ENCODE measurements at regions not wholly inside any gene's neighbourhood (a gene's known extent, or its start where the extent isn't known, plus 50 kb on each side); places are given as distances from the start of the nearest gene placed in this dataset.

DNA sequence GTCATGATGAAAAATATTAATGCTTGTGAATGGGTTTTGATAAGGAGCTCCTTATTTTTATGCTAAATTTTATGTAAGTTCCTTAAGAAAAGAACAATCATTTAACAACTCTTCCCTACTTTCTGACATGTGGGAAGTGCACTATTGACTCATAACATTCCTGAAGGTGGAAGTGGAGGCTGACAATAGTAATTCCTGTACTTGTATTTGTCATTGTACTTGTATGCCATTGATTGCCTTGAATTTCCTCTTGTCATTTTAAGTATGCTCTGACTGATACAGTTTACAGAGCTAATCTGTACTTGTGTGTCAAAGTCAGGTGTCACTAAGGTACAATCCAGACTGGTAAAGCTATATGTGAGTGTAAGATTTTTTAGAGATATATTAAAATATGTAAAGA lies 440.0 kb downstream of the SLC16A7 start:
- no peak for DNase-seq (ENCODE audit: low read depth)

DNA sequence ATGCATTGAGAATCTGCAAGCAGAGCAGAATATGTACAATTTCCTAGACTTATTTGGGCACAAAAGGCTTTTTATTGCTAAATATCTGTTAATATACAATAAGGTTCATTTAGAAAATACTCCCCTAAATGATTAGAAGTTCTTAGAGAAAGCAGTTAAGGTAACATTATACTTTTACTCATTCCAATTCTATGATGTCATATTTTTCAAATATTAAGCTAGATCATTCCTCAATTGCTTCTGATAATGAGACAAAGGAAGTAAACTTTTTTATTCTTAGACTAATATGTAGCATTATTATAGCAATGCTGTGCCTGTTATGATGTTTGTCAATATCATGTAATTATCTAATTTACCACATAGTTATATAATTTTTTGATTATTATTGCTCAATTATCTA lies 447.0 kb downstream of the SLC16A7 start:
- no peak for DNase-seq (ENCODE audit: low read depth)

DNA sequence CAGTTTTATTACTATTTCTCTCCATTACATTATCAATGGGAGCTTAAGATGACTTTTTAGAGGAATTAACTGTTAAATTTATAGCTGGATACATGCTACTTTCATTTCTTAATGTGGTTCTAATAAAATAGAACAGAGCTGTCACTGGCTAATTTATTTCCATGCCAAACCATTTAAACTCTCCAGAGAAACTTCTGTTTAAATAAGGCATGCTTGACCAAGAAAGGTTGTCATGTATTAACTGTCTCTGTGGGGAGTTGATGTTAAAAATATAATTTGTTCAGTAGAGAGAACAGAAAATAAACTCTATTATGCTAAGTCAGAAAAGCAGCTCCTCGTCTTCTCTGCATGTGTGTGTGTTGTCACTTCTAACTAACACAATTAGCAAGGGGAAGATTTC lies 447.4 kb downstream of the SLC16A7 start:
- no peak for DNase-seq (ENCODE audit: low read depth)

DNA sequence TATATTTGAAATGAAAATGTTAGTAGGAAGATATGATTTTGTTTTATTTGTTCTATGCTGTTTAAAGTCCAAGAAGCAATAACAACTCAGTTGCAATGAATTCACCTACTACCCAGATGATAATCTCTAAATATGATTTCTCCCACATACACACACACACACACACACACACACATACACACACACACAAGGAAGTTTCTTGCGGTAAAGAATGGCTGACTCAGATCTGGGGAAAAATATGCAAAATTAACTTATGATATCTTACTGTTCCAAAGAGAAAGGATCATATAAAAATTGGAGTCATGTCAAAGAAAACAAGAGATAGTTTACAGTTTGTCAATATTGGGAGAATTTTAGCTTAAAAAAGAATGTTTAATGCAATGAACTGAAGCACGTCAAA lies 456.7 kb downstream of the SLC16A7 start:
- no peak for DNase-seq (ENCODE audit: low read depth)

DNA sequence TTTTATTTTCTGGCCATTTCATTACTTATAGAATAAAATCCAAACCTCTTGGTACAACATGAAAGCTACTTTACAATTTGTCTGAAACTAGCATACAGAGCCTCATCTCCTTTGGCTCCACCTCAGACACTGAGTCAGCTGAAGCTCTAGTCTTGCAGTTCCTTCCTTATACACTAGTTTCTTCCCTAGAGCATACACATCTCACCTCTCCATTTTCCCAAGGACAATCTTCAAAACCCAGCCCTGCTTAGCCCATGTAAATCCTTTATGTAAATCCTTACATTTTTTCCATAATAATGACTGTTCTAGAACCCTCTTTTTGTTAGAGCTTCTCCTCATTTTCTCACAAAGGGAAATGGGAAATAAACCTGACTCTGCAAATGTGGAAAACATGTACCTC lies 463.4 kb downstream of the SLC16A7 start:
- DNase-seq (ENCODE audit: low read depth): no peak

DNA sequence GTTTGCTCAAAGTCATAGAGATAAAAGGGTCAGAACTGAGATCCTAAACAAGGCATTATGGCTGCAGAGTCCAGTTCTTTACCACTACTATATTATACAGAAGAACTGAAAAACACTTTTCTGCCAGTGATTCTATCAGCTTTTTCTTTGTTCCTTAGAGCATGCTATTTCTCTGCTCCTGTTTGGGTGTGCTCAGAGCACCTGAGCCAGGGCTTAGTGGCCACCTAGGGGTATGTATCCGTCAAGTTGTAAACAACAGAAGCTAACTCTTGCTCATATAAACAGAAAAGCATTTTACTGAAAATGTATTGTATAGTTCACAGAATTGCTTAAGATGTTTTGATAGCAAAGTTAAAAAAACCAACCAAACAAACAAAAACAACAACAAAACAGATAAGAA lies 470.8 kb downstream of the SLC16A7 start:
- DNase-seq (ENCODE audit: low read depth): no peak

DNA sequence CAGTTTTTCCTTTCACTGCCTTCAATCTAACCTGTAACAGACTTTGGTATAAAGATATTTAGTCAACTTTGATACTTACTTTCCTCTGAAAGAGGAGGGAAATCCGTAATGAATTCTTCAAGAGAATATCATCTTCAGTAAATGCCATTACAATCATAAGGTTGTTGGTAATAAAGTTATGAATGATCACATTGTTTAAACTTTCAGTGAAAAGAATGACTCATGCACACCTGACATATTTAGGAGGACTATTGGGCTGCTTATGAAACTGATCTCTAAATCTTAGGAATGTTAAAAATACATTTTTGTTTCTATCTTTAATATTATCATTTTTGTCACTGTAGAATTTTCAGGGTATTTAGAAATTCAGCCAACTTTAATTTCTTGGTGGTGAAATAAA lies 474.7 kb downstream of the SLC16A7 start:
- DNase-seq (ENCODE audit: low read depth): no peak

DNA sequence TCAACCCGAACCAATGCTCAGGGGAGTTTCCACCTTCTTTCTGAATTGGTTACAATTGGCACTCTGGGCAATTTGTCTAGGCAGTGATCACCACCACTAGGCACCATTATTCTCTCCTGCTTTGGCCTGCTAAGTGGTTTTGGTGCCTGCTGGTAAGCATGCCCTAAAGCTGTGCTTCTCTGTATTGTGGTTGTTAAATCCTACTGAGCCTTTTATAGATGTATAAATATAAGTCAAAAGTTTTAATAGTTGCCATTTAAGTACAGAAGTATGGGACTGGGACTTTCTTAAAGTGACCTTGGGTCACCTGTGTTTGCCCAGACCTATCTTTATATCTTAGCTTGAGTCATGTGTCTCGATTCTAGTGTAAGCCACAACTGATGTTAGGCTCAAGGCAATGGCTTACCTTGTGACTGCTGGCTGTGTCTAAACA lies 475.9 kb downstream of the SLC16A7 start:
- DNase-seq (ENCODE audit: low read depth): no peak

DNA sequence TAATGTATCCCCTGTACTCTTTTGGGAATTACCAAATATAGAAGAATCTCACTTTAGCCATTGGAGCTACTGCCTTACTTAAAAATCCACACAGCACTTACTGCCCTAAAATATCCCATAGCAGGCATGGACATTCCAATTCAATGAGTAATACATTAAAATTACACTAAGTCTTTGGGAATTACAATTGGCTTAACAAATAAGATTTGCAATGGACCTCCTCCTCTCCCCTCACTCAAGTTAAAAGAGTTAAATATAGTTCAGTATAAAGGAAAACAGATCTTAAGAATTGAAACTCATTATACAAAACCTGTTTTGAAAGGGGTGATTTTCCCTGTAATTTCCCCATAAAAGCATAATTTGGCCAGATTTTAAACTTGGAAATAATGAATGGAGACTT lies 477.1 kb downstream of the SLC16A7 start:
- DNase-seq (ENCODE audit: low read depth): peak; percentile 56

DNA sequence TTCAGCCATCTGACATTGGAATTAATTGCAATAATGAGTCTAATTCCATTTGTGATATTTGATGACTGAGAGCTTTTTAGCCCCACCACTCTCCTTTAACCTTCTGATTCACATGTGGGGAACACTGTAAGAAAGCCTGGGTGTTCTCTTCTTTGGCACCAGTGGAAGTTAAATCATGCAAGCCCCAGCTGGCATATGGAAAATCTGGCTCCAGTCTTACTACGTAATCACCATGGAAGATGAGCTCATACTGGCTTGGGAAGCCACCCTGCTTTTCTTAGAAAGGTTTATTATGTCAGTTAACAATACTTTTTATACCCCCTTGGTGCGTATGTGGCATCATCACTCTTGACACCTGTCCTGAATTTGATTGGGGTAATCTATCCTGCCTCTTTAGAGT lies 479.3 kb downstream of the SLC16A7 start:
- peak; percentile 31 for DNase-seq (ENCODE audit: low read depth)

DNA sequence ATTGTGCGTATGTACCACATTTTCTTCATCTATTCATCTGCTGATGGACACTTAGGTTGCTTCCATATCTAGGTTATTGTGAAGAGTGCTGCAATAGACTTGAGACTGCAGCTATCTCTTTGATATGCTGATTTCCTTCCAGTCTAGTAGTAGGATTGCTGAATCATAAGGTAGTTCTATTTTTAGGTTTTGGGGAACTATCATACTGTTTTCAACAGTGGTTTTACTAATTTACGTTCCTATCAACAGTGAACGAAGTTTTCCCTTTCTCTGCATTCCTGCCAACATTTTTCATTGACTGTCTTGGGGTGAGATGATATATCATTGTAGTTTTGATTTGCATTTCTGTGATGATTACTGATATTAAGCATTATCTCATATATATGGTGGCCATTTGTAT lies 482.2 kb downstream of the SLC16A7 start:
- no peak for DNase-seq (ENCODE audit: low read depth)

DNA sequence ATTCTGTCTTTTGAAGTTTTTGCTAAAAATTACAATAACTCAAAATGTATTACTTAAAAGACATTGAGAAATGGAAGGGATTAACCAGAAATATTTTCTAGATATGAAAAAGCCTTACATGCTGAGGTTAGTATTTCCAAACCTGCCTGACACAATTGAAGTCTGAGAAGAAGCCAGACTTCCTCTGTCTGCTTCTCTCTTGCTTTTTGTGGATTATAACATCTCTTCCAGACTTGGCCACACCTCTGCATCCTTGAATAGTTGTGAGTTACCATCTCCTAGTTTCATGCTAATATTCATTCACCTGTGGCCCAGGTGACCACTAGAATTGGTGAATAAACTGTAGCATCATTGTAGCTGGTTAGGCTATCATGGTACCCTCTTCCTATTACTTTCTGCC lies 497.6 kb downstream of the SLC16A7 start:
- no peak for DNase-seq (ENCODE audit: low read depth)

DNA sequence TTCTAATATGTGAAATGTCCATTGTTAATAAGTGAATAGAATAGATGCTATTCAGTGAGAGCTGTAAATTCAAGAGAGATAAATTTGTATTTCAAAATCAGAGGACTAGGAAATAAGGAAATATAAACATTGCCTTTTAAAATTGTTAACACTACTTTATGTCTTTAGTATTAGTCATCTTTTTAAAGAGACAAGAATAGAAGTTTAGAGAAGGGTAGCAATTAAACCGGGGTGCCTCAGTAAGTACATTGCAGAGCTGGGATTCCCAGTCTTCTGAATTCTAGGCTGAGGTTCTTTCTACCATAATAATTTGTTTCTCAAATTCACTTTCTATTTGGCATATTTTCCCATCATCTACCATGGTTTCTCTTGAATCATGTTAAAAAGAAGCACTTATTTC lies 498.6 kb downstream of the SLC16A7 start:
- DNase-seq (ENCODE audit: low read depth): no peak

DNA sequence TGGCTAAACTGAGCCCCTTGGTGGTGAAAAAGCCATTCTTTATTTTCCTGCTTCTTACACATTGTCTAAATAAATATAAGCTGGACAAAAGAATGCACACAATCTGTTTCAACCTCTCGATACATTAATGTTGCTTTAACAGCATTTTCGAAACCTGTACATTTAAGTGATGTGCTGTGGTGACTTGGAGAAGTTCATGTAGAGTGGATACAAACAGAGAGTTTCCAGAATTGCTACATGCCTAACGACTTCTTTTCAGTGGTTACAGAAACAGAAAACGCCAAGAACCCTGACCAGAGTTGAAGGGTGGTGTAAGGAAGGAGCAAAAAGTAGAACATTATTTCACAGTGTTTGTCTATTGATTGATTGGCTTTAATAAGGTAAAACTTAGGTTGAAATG lies 500.9 kb downstream of the SLC16A7 start:
- no peak for DNase-seq (ENCODE audit: low read depth)

DNA sequence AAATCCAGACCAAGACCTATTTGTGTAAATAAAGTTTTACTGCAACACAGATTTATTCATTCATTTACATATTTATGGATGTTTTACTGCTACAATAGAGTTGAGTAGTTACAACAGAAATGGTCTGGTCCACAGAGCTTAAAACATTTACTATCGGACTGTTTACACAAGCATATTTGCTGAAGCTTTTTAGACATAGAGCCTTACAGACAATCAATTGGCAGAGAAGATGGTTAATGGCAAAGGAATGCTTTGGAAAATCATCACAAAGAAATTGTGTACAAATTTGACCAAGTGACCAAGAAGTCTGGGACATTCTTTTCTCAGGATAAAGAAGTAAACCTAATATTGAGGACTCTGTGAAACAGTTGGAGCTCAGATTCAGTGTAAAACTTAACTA lies 504.3 kb downstream of the SLC16A7 start:
- DNase-seq (ENCODE audit: low read depth): no peak

DNA sequence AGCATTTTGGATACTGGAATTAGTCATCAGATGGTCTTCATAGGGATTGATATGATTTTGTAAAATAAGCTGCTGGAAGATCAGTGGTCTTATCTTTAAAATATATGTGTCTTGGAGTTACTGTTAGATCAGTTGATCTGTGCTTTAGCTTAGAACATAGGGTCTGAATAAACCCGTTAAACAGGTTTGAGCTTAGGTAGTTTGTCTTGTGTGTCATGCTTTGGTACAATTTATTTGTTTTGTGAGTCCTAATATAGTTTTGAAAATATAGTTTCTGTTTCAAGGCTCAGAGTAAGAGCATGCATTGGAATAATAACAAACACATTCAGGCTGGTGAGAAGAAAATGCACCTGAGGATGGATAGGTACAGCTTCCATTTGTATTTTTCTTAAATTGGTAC lies 505.0 kb downstream of the SLC16A7 start:
- DNase-seq (ENCODE audit: low read depth): no peak

DNA sequence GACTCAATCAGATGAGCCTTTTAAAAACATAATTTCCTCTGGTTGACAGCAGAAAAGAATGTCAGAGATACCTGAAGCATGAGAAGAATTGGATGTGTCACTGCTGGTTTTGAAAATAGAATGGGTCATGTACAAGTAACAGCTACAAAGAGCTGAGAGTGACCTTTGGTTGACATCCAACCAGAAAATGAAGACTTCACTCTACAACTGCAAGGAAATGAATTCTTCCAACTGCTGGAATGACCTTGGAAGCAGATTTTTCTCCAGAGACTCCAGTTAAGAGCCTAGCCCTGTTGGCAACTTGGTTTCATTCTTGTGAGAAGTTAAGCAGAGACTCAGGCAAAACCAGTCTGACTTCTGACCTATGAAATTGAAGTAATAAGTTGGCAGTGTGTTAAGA lies 505.9 kb downstream of the SLC16A7 start:
- DNase-seq (ENCODE audit: low read depth): peak; percentile 24

DNA sequence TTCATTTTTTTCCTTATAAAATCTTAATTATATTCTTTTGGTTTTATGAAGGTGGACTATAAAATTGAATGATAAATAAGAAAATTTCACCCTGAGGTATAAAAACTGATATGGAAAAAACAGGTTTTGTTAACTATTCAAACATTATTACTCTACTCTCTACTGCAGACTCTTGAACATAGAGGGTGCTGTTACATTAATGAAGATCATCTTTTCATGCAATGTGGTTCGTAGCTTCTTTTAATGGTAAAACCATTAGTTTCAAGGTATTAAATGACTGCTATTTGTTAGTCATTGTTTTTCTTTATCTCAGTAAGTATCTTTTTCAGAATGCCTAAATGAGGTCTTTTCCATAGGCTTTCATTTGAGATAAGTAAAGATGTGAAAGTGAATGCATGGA lies 510.4 kb downstream of the SLC16A7 start:
- peak; percentile 22 for DNase-seq (ENCODE audit: low read depth)

DNA sequence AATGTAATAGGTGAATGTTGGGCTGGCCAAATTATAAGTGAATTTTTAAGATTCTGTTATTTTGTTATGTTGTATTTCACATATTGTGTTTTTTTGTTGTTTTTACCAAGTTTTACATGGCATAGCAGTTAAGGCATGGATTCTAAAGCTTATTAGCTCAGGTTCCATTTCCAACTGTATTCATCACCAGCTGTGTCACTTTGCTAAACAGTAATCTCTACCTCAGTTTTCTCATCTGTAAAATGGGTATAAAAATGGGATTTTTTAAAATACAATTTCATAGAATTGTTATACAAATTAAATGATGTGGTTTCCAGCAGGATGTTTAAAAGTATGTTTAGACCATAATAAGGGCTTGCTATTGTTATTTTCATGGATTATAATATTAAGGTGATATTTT lies 512.2 kb downstream of the SLC16A7 start:
- DNase-seq (ENCODE audit: low read depth): no peak

DNA sequence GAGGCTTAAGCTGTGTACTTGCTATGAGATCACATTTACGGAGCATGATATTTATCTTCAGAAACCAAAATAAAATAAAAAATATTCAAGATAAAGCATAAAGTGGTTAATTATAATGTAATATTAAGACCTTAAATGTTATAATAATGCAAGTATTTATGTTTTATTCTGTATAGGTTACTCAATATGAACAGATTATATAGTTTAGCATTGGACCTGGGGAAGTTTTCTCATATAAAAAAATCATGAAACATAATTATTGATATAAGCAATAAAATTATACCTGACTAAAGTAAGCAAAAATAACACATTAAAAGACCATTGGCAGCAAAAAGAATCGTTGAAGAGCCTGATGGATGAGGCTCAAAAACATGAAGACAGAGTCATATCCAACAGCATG lies 516.2 kb downstream of the SLC16A7 start:
- DNase-seq (ENCODE audit: low read depth): no peak

DNA sequence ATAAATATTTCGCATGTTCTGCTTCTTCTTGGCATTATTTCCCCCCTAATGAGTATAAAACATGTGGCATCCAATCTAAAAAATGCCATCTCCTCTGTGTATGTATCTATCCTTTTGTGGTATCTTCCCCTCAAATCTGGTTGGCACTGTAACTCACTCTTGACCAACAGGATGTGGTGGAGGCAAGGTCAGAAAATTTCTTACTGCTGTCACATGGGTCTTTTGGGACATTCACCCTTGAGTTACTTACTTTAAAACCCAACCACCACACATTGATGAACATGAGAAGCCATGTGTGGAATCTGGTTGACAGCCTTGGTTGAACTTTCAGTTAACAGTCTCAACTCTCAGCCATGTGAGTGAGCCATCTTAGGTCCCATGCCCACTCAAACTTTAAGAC lies 516.9 kb downstream of the SLC16A7 start:
- DNase-seq (ENCODE audit: low read depth): peak; percentile 9

DNA sequence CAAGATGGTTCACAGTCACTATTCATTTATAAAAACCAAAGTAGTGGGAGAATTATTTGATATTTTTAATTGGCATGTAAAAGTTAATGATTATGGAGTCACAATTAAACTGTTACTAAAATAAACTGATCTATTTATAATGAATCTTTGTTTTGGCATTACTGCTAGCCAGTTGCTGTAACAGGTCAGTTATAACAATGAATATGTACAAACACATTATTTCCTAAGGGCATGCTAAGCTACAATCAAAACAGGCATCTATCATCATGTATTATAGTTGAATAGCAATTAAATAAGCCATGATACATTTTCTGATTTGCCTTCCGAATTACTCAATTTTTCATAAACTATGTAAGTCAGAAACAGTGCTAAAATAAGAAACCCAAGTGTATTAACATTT lies 518.3 kb downstream of the SLC16A7 start:
- DNase-seq (ENCODE audit: low read depth): no peak

DNA sequence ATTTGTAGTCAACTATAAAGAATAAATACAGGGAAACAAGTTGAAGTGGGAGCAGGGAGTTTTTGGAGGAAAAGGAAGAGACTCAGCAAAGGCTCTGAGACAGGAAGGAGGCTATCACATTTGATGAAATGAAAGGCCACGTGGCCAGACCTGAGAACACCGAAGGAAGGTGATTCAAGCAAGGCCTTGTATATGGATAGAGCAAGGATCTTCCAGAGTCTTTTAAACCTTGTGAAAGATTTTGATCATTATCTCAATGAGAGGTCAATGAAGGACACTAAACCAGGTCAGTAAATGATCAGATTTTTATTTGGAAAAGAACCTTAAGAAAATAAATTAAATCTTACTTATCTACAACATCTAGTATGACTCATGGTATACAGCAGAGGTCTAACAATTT lies 523.5 kb downstream of the SLC16A7 start:
- no peak for DNase-seq (ENCODE audit: low read depth)

DNA sequence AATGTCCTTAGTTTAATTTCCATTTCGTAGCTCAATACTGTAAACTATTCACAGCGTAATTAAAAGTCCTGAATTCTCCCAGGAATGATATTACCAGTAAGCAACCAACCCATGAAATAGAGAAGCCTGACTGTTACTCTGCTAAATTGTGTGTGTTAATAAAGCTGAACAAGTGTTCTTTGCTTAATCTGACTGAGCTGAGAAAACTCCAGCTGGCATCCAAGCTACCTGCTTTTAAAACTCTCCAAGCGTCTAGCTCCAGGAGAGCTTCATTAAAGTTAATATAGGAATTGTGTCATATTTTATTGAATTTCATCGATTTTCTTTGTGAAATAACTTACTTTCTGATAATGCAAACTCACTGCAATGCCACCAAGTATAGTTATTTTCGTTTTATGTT lies 524.4 kb downstream of the SLC16A7 start:
- DNase-seq (ENCODE audit: low read depth): no peak

DNA sequence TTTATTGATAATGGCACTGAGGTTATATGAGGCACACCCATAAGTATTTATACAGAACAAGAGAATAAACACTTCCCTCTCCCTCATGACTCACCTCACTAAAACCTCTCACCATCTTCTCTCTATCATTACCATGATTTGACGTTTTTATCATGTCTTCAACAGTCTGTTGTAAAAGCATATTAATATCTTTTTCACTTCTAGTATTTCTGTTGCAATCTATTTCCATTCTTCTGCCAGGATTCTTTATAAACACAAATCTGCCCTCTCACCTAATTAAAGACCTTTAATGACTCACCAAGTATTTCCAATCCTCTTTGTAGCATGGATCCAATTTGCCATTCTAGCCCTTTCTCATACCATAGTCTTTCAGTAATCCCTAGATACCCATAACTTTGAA lies 527.7 kb downstream of the SLC16A7 start:
- DNase-seq (ENCODE audit: low read depth): no peak

All from myocyte (in vitro differentiated cells).